EL (cell line): ENCODE measurements at regions not wholly inside any gene's neighbourhood (a gene's known extent, or its start where the extent isn't known, plus 50 kb on each side); places are given as distances from the start of the nearest gene placed in this dataset.

Experiments used
- DNase-seq: peaks from one replicate; pipeline ENCODE4 v3.0.0-alpha.2; 2016

DNA sequence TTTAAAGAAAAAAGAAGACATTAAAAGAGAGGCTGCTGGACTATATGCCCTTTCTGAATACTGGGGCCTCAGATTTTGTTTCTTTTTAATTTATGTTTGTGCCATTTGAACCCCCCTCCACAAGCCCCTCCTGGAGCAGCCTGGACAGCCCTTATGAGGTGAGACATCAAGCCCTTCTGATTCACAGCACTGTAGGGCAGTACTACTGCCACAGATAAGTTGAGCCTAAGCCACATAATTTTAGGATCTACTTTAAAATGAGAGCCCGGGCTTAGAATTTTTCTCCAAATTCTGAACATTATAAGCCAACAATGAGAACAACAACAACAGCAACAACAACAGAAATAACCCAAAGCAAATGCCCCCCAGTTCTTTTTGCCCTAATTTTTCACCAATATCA lies 256.9 kb upstream of the SALL1 start:
- no peak for DNase-seq

GRCh38 chr16:51407199-51407598 lies 256.1 kb upstream of the SALL1 start:
- DNase-seq = no peak

- DNase-seq = no peak
Measured at GRCh38 chr16:51405361-51405760, 254.3 kb upstream of the SALL1 start.

DNA sequence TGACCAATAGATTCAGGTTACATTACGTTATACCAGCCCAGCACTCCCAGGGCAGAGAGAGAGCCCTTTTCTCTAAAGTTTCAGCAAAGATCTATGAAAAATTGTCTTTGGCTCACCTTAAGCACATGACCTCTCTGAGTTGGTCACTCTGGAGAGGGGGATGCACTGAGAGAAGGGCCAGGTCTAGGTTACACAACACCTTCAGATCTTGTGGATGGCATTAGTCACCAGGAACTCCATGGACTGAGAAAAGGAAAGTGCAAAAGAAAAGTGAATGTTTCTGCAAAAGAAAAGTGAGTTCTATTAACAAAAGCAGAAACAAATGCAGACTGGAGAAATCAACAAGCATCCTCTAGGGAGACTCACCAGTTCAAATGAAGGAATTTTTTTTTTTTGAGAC lies 253.3 kb upstream of the SALL1 start:
- no peak for DNase-seq

GRCh38 chr16:51402785-51403184 lies 251.7 kb upstream of the SALL1 start:
- DNase-seq = no peak

DNA sequence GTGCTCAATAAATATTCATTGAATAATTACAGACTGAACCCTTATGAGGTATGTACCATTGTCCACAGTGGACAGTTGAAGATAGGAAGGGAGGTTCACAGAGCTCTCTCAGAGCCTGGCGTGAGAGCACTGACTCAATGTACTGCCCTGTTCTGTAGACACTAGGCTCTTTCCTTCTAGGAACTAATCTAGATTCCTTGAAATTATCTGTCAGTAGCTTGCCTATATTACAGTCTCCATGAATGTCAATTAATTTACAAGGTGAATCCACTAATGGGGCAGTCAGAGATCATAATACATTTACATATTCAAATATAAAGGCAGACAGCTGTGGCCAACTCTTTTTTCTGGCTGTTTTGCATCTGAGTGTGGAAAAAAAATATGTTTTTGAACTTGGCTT lies 251.2 kb upstream of the SALL1 start:
- DNase-seq = no peak

- DNase-seq = no peak
Measured at GRCh38 chr16:51401673-51402072, 250.6 kb upstream of the SALL1 start.

DNA sequence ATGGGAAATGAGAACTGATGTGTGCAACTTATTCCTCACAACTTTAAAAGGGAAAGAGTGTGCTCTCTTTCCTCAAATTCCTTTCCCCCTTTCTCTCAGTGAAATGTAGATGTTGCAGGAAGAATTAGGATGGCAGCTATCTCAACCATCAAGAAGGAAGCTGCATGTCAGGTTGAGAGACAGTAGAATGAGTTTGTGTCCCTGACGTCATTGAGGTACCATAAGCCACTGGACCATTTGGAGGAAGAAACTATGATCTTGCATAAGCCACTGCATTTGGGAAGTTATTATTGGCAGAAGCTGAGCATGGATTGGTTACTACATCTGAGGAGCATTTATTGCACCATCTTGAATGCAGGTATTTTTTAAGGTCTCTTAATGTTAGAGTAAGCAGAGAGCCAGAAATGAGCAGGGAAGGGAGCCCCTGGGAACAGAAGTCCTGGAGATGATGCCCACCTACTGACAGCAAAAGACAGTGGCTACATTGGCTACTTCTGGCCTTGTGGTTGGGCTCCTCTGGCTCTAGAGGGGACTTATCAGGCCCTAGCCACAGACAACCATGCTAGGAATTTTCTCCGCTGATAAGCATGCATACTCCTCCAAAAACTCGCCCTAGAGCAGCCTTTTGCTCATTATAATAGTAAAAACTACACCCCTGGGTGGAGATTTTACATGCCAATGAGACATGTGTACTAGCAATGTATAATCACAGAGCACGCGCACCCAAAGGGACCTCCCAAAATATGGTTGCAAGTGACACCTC lies 249.0 kb upstream of the SALL1 start:
- DNase-seq = no peak

GRCh38 chr16:51394421-51394820 lies 243.4 kb upstream of the SALL1 start:
- DNase-seq = no peak

GRCh38 chr16:51393381-51394005 lies 242.4 kb upstream of the SALL1 start:
- peak; percentile 4 for DNase-seq

- peak; percentile 42 for DNase-seq
Measured at GRCh38 chr16:51392521-51393187, 241.6 kb upstream of the SALL1 start.

DNA sequence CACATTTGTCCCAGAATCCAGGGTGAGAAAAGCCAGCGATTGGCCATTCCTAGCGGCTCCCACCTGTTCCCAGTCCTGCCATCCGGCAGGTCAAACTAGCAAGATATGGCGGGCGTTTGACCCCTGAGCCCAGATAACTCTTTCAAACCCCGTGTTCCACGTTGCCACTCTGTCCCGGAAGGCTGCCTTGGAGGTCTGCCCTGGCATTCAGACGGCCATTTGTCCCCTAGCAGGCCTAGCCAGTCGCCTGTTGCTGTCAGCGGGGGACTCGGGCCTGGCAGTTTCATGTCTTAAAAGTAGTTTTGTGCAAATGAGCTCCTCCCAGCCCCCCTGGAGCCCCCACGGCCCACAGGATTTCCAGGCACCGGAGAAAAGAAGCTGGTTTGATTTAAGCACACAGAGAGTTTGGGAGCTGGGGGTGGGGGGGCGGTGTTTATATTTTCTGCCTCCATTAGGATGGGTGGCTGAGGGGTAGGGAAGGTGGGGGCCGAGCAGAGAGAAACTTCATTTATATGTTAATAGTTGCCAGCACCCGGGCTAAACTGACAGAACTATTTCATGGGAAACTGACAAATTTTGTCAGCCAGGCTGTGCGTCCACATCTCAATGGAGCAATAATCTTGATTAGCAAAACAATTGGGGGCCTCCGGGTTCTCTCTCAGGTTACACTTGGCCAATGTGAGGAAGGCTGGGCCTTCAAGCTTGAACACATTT lies 240.9 kb upstream of the SALL1 start:
- DNase-seq = no peak

GRCh38 chr16:51390877-51391276 lies 239.8 kb upstream of the SALL1 start:
- no peak for DNase-seq

DNA sequence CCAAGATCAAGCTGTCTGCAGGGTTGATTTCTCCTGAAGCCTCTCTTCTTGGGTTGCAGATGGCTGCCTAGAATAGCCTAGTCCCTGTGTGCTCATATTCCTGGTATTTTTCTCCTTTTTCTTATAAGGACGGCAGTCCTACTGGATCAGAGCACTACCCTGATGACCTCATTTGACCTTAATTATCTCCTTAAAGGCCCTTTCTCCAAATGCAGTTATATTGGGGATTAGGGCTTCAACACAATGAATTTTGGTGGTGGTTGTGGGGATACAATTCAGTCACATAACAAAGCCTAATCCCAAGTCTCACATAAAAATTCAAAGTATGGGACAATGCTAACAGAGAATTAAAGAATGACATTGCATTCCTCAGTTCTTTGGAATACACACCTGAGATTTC lies 238.8 kb upstream of the SALL1 start:
- DNase-seq = no peak

GRCh38 chr16:51388516-51388951 lies 237.5 kb upstream of the SALL1 start:
- DNase-seq = no peak

DNA sequence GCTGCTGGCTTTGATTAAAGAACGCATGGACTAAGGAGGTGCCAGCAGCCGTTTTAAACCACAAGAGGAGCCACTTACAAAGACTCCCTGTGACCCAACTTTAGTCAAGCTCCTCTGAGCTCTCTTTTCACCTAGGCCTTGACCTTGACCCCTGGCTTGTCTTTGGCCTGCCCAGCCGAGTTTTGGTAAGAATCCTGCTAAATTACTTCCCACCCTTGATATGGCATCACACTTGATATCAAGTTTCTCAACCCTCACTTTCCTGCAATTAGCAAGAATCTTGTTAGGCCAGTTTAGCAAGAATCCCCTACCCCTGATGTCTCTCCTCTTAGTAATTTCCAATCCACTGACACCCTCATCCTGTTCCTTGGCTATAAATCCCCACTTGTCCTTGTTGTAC lies 232.8 kb upstream of the SALL1 start:
- no peak for DNase-seq

GRCh38 chr16:51382940-51383339 lies 231.9 kb upstream of the SALL1 start:
- no peak for DNase-seq

- DNase-seq = no peak
Measured at GRCh38 chr16:51382211-51382610, 231.1 kb upstream of the SALL1 start.

- no peak for DNase-seq
Measured at GRCh38 chr16:51376080-51376479, 225.0 kb upstream of the SALL1 start.

- DNase-seq = no peak
Measured at GRCh38 chr16:51374790-51375189, 223.7 kb upstream of the SALL1 start.

GRCh38 chr16:51374346-51374745 lies 223.3 kb upstream of the SALL1 start:
- peak; percentile 71 for DNase-seq

DNA sequence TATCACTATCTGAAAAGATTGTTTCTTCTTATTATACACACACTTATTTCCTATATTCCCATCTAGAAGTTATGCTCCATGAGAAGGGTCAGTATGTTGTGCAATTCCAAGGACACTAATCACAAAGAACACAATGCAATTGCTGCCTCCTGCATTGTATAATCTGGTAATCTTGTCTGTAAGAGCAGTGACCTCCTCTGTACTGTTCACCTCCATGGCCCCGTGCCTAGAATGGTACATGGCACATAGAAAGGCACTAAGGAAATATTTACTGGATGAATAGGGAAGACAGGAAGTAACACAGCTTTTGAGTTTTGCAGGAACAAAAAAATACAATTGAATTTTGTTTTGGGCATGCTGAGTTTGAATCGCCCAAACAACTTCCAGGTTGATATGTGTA lies 214.6 kb upstream of the SALL1 start:
- no peak for DNase-seq

DNA sequence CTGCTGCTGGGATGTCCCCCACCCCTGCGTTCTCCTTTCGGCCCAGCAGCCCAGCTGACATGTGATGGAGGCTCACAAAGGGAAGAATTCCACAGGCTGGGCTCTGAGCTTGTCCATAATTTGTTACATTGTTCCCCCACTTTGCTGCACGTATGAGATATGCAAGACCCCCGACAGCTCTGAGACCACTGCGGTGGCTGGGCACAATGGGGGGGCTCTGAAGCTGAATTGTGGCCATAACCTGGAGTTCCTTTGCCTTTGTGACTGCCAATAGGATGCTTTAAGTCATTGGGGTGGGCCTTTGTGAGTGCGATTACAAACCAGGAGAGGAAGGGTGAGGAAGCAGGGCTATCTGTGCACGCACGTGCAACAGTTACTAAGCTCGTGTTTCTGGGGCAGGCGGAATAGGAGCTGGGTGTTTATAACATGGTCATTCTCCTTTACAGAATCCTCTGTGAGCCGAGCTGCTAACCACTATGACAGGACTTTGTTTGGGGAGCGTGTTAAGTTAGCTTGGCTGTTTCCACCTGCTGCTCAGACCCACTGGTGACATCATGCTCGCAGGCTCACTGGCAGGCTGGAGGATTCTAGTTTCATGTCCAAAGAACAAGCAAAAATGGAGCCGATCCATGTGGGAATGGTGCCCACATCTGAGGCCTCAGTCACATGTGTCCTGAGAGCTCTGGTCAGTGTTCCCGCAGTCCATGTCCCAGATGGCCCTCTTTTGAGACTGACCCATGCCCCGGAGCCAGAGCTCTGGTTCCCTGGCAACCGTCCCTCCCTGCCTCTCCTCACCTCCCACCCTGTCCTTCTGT lies 208.3 kb upstream of the SALL1 start:
- no peak for DNase-seq
